HG03558 (cell line): ENCODE measurements at regions not wholly inside any gene's neighbourhood (a gene's known extent, or its start where the extent isn't known, plus 50 kb on each side); places are given as distances from the start of the nearest gene placed in this dataset.

Experiments used
- ATAC-seq: cut with Tn5 transposase; IDR thresholded peaks from one replicate; pipeline ENCODE4 v1.9.1; 2021; ENCODE audit warnings: moderate number of reproducible peaks; ENCODE audit not compliant: unreplicated experiment; ENCODE audit errors: extremely low read depth

DNA sequence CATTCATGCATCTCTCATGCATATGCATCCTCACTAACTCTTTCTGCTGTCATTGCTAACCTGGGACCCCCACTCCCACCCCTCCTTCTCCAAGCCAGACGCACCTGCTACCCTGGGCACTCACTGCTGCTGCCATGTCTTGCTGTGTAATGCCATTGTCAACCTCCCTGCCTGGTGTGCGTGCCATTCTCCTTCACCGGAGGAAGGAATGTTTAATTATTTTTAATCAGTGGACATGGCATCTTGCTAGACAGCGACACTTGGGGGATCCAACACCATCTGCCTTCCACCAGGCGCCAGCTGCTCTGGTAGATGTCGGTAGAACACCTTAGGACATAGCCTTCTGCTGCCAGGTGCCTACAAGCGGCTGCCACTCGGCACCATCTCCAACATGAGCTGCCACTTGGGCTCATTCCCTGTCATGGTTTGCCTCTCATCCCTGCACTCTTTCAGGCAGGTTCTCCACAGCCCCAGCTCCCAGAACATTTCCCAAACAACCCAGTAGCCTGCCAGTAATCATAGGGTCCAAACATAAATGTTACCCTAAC is 306.9 kb downstream of the TTLL7 start:
- ATAC-seq: no peak

DNA sequence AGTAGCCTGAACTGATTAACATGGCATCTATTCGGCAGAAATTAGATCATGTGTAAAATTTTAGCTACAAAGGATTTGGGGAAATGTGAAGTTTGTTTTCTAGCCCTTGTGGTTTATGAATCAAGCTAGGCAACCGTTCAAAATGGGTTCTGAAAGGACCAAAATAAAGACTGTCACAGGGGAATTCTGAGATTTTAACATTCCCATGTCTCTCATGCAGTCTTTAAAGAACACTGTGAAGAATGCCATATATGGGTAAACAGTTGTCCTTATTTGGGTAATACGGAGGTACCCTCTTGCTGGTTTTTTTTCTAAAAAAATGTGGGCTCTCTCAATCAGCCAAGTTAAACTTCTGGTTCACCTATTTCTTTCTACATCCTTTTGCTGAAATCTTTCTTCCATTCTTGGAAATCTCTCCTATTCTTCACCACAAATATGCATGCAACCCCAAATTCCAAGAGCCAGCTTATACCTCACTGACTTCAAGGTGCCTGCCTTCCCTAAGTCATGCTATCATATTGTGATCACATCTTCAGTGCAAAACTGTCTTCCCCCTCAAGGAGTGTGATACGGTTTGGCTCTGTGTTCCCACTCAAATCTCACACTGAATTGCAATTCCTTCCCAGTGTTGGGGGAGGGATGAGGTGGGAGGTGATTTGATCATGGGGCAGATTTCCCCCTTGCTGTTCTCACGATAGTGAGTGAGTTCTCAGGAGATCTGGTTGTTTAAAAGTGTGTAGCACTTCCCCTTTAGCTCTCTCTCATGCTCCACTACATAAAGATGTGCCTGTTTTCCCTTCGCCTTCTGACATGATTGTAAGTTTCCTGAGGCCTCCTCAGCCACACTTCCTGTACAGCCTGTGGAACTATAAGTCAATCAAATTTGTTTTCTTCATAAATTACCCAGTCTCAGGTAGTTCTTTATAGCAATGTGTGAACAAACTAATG is 308.7 kb downstream of the TTLL7 start:
- no peak for ATAC-seq

DNA sequence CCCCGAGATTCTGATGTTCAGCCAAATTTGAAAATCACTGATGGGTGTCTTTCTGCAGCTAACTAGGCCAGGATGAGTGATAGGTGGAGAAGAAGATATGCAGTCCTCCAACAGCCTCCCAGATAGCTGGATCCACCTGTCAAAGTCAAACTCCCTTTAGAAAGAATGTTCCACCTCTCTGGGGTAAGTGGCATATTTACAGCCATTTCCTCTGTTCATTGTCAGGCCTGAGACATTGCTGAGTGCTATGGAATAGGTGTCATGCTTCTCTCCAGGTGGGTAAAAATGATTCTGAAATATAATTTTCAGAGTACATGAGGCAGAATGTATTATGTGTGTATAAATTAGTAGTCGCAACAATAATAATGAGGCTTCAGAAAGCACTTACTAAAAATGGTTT is 316.8 kb downstream of the TTLL7 start:
- ATAC-seq: no peak

DNA sequence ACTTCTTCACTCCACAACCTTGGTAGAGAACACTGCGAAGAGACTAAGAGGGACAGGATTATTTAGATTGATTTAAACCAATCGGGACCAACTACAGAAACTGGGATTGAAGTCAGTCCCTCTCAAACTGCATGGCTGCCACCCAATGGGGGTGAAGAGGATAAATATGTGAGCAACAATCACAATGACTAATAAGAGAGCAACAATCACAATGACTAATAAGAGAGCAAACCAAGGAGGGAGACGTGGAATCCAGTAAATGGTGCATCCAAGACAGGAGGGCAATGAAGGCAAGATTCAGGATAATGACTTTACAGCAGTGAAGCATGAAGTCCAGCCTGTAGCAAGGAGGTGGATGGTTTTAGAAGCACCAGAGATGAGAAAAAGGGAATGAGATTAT is 322.8 kb downstream of the TTLL7 start:
- ATAC-seq: no peak

DNA sequence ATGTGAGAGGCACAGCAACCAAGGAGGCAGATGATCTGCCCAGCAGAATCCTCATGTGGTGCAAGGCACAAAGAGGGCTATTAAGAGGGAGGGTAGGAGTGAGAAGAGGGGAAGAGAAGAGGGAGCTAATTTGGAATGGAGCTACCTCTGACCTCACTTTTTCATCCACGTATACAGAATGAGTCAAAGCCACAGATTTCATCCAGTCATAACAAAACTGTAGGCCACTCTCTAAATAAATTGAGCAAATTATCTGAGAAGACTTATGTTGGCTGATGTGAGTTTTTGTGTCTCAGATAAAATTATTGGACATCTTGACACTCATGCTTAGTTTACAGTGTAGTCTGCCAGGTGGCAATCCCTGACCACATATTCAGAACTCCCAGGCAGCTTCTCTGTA is 325.6 kb downstream of the TTLL7 start:
- ATAC-seq: no peak

DNA sequence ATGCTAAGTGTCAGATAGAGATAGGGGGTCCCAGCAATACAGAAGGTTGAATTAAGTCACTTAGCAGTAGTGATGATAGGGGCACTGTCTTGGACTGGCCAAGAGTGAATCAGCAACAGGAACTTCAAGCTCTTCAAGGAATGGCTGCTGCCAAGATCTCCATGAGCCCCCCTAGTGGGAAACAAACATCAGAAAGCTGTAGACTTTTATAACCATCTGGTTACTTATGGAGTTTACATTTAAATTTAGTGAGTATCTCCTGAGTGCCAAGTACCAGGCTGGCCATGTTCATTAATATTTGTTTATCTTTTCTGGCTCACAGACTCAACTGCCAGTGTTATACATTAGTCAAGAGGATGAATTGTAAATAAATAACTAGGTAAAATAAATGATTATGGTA is 327.3 kb downstream of the TTLL7 start:
- ATAC-seq: no peak

DNA sequence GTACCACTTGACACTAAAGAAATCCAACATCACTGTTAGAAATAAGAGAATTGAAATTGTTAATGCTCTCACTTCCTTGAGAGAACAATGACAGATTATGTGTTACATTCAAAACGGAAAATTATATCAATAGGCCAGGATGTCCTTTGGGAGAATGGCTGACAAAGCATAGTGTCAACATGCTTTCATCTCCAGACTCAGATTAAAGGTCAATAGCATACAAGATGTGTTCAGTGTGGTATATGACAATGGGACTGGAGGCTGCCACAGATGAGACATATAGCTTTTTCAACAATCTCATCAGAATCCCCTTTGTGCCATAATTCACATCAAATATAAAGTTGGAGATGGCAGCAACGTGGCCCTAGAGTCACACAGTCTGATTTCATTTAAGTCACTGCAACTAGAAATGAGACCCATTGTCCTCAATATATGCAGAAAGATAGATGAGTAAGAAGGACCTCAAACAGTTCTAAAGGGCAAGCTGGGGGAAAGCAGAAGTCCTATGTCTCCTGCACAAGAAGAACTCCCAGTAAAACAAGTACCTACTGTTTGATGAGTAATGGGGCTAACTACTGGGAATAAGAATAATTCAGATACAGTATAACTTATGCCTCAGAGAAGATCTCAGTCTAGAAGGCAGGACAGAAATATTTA is 327.9 kb downstream of the TTLL7 start:
- ATAC-seq: no peak

DNA sequence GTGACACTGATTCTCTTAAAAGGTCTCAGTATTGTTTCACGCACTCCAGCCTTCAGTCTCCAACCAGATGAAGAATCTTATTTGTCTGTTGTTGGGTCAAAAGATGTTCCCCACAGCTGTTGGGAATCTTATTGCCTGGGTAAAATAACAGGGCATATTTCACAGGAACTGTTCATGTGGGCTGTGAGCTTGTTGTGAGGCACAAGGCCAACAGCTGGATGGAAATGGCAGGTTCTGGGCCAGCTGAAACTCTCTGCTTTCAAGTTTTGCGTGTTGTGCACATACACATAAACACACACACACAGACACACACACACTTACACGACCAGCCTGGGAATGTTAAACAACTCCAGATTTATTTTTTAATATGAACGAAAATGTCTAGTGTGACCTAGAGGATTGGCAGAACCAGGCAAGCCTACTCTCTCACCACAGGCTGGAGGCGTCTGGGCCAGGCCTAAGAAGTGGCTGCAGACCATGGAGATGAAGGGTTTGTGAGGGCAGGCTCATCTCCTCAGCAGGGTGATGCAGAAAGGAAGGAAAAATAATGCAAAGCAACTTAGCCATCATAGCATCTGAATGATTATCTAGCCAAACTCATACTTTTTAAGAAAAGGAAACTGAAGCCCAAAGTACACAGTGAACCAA is 357.0 kb downstream of the TTLL7 start:
- ATAC-seq: no peak

DNA sequence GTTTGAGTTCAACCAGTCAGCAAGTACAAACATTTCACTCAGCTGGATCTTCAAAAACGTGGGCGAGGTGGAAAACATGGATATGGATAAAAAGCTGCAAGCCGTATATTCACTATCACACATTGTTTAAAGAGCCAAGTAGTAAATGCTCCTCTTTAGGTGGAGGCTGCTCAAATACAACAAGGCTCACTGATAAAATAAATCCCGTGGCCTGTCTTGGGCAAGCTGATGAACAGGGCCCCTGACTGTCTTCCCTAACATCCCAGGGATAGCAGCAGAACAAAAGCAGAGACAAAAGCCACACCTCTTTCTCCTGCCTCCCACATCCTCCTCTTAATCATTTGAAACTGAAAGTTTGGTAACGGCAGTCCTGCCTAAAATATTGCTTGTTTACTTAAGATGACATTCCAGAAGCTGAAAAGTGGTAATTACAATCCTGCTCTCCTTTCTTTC is 357.7 kb downstream of the TTLL7 start:
- ATAC-seq: no peak

DNA sequence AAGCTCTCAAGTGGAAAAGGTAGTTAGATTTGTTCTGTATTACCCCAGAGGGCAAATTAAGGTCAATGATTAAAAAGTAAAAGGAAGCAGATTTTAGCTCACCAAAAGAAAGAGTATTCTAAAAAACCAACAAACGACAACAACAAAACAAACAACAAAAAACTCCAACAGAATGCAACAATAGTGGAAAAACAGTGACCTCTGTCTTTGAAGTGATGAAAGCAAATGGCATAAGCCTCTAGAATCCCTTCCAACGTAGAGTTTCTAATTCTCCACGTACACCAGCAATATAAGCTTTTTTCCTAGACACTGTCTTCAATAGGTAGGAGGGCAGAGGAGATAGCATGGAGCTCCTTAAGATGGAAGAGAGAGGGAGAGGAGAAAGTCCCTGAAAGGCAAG is 359.1 kb downstream of the TTLL7 start:
- ATAC-seq: no peak

DNA sequence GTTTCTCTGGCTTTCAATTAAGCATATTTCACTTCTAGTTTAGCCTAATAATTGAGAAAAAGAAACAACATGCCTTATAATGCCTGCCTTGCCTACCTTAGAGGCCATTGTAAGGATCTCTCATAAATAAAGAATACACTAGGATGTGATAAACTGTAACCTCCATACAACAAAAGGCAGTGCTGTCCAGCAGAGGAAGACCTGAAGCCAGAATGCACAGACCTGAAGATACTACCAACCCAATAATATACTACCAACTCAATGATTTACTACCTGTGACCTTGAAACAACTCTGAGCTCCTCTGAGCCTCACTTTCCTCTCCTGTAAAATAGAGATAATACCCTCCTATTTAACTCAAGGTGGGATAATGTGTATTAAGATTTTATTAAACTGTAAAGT is 361.3 kb downstream of the TTLL7 start:
- ATAC-seq: no peak

DNA sequence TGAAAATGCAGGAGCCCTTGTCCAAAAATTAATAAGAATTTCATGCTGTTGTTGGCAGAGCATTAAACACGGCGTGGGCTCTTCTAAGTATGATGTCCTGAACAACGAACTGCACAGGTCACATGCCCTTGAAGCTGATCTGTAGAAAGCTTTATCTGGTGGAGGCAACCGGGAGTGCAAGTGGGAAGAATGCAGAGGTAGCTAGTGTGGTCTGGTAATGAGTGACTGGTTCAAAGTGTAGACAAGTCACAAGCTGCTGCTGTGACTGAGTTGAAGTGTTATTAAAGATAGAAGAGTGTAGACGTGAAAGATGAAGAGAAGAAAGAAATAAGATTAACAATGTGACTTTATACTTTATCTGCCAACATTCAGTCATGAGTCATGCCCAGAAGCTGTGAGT is 361.9 kb downstream of the TTLL7 start:
- ATAC-seq: no peak

DNA sequence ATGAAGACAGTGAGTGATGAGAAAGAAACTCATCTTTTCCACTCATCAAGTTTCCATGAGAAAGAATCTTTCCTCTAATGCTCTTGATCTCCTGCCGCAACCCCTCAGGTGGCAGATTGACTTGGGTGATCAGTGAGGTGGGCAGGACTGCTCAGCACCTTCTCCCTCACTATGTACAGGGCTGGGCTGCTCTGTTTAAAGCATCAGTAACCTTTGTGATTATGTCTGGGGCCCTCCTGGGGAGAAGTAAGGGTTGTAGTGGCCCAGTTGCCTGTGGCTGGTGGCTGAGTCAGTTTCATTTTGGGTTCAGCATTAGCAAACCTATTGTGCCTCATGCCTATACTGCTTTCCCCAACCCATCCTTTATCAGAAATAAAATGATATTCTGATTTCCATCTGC is 366.0 kb downstream of the TTLL7 start:
- ATAC-seq: no peak

DNA sequence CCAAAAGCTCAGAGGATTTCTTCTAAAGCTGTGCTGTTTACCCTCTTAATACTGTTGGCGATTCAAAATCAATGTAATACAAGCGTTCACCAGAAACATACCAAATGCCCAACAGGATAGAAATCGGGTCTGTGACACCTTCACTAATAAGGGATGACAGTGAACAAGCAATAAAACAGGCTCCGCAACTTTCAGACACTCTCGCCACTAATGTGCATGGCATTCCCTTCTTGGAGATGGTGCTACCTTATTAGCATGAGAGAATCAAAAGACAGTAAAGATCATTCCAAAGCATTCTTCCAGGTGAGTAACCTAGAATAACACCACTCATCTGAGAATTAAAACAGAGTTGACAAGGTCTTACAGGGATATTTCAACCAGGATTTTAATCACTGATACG is 367.1 kb downstream of the TTLL7 start:
- no peak for ATAC-seq

DNA sequence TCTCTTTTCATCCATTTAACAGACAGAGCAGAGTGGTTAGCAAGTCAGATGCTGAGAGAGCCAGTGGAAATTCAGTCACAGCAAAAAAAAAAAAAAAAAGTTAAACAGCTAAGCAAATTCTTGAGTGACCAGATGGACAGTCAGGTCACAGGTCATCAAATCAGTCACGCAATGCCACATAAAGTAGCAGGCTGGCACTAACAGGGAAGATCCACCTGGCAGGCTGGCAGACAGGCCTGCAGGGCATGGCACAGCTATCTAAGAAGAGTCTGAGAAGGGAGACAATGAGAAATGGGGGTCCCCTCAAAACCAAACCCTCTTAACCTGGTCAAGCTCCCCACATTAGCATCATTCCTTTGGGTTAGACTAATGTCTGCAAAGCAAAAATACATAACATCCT is 371.9 kb downstream of the TTLL7 start:
- no peak for ATAC-seq

DNA sequence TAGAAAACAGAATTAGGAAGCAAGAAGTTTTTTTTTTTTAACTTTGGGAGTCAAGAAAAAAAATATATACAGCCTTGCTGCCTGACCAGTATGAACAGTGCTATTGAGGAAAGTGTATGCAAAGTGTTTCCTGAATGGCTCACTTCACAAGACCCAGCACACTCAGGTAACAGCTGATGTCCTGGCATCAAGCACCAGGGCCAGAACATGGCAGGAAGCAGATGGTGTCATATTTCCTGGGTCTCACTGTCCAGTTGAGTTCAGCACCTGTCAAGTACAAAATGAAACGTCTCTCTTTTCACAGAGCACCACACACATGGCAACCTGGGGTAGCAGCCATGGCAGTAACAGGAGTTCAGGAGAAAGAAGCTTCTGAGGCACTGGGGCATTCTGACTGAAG is 372.3 kb downstream of the TTLL7 start:
- ATAC-seq: no peak

DNA sequence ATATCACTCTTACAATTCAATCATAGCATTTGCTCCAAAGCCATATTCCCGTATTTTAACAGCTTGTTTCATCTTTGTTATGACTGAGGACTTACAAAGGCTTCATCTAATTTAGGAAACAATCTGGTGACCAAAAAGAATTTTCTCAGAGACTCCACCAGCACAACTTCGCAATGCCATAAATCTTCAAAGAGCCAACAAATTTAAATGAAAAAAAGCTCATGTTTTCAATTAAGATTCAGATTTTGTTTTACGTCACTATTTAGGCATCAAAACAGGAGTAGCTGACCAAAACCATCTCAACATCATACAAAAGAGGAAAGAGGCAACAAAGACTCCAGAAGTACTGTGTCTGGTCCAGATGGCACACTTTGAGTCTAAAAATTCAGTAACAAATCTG is 373.3 kb downstream of the TTLL7 start:
- no peak for ATAC-seq

DNA sequence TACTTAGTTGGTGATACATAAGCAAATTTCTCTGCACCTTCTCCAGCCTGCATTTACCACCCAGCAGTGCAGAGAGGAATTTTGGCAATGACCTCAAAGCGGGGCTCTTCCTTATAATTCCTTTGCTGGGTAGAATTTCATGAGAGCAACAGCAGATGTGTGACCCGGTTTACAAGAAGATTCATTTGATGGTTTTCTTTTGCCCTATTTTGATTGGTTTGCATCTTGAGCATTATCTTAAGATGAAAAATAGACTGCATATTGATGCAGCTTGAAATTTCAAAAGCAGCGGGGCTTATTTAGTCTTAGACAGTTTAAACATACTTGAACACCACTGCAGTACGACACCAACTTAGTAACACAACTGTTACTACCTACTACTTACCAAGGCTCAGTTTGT is 378.9 kb downstream of the TTLL7 start:
- no peak for ATAC-seq

DNA sequence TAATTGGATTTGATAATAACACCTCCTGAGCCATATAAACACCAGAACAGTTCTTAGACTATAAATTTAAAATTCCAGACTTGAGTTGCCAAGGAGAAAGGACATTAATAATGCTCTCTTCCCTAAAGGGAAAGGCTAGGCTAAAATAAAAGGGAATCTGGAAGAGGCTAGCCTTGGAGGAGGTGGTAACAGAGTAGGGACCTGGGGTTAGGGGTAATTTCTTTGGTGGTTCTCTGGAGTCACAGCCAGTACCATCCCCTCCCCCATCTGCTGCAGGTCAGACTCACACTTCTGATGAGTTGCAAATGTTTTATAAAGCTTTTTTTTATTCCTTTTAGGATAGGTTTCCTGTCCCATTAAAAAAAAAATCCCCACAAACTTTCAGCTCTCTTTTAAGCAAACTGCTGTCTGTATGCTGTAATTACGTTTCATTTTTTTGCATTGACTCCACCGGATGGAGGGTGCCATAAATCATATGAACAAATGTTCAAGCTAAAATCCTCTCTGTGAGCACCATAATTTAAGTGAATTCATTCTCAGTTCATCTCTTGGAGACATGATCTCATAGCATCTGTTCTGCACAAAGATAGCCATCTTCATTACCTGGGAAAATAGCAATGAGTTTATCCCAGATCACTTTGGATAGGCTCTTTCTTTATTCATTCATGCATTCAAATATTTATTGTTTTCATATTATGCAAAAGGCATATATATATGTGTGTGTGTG is 379.6 kb downstream of the TTLL7 start:
- ATAC-seq: no peak

DNA sequence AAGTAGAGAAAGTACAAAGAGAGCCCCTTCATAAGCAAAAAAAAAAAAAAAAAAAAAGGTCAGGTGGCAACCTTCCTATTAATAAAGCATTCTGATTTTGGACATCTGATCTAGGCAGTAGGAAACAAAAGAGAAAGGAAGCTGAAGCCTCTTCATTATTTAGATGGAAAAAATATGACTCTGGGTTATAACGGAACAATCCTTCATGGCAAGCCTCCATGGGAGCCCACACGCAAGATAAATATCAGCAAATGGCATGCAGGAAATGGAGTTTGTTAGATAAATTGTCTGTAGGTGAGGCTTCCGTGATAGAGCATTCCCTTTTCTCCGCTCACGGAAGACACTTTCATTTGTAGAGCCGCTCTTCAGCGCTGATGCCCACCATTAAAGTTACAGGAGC is 381.0 kb downstream of the TTLL7 start:
- no peak for ATAC-seq
